K562 (cell line): ENCODE measurements at regions not wholly inside any gene's neighbourhood (a gene's known extent, or its start where the extent isn't known, plus 50 kb on each side); places are given as distances from the start of the nearest gene placed in this dataset.

ENCODE experiments used
- BDP1 ChIP-seq: IDR thresholded peaks from 3 replicates; pipeline ENCODE4 v1.6.1; 2011; ENCODE audit not compliant: insufficient read length, insufficient read depth
- BMI1 ChIP-seq: fragments of 150-350 bp; IDR thresholded peaks from 2 replicates; pipeline ENCODE4 v1.6.1; 2014; ENCODE audit warnings: low read length
- GABPB1 ChIP-seq: sonication (generic); formaldehyde crosslinking; IDR thresholded peaks from 2 replicates; pipeline ENCODE4 v1.8.0; 2022; ENCODE audit warnings: mild to moderate bottlenecking, missing genetic modification reagents
- HDAC6 ChIP-seq: IDR thresholded peaks from 2 replicates; pipeline ENCODE4 v1.6.1; 2012; ENCODE audit warnings: low read depth, mild to moderate bottlenecking, control low read depth, inconsistent platforms, low read length, moderate library complexity
- KAT8 ChIP-seq: fragments of 450-650 bp; IDR thresholded peaks from 2 replicates; pipeline ENCODE4 v1.6.1; 2016; ENCODE audit warnings: low read depth, mild to moderate bottlenecking
- POLR2AphosphoS2 ChIP-seq: IDR thresholded peaks from 2 replicates; pipeline ENCODE4 v1.6.1; 2012; ENCODE audit warnings: low read length, improper control_type of control experiment
- PRMT5 ChIP-seq: sonication (generic); formaldehyde crosslinking; IDR thresholded peaks from 2 replicates; pipeline ENCODE4 v1.5.0; 2020; ENCODE audit warnings: missing genetic modification reagents
- TGIF2 ChIP-seq: sonication (generic); formaldehyde crosslinking; IDR thresholded peaks from 2 replicates; pipeline ENCODE4 v1.8.1; 2022; ENCODE audit warnings: mild to moderate bottlenecking, missing genetic modification reagents, moderate library complexity
- TF ChIP-seq, protein P1 (sequence below): fragments of 450-650 bp; IDR thresholded peaks from 2 replicates; pipeline ENCODE4 v1.6.1; 2017; ENCODE audit warnings: antibody characterized with exemption, mild to moderate bottlenecking
- TF ChIP-seq, protein P2 (sequence below), 3 experiments: fragments of 200-800 bp in 1 of 3; sonication (Bioruptor generic) in 1 of 3; sonication (generic) in 1 of 3; formaldehyde crosslinking in 1 of 3; IDR thresholded peaks; 2 replicates each; pipeline versions ENCODE4 v1.6.1 to v1.8.0; 2016 to 2022; ENCODE audit warnings: mild to moderate bottlenecking in 2 of 3, missing compliant biosample characterization in 2 of 3, missing genetic modification characterization in 2 of 3, missing genetic modification reagents in 1 of 3

DNA sequence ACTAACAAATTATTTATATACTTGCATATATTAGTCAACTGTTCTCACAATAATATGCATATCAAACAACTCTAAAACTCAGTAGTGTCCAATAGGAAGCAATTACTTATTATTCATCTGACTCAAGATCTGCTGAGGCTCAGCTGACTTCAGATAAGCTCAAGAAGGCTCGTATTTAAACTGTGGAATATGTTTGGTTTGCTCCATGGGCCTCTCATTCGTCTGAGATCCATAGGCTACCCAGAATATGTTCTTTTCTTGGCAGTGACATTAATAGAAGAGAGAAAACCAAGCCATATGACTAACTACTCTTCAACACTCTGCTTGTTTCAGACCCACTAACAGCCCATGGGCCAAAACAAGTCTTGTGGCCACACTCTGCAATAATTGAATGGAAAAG lies 107.7 kb upstream of the MAP2 start (continued):
- TF ChIP-seq, protein P1, sequence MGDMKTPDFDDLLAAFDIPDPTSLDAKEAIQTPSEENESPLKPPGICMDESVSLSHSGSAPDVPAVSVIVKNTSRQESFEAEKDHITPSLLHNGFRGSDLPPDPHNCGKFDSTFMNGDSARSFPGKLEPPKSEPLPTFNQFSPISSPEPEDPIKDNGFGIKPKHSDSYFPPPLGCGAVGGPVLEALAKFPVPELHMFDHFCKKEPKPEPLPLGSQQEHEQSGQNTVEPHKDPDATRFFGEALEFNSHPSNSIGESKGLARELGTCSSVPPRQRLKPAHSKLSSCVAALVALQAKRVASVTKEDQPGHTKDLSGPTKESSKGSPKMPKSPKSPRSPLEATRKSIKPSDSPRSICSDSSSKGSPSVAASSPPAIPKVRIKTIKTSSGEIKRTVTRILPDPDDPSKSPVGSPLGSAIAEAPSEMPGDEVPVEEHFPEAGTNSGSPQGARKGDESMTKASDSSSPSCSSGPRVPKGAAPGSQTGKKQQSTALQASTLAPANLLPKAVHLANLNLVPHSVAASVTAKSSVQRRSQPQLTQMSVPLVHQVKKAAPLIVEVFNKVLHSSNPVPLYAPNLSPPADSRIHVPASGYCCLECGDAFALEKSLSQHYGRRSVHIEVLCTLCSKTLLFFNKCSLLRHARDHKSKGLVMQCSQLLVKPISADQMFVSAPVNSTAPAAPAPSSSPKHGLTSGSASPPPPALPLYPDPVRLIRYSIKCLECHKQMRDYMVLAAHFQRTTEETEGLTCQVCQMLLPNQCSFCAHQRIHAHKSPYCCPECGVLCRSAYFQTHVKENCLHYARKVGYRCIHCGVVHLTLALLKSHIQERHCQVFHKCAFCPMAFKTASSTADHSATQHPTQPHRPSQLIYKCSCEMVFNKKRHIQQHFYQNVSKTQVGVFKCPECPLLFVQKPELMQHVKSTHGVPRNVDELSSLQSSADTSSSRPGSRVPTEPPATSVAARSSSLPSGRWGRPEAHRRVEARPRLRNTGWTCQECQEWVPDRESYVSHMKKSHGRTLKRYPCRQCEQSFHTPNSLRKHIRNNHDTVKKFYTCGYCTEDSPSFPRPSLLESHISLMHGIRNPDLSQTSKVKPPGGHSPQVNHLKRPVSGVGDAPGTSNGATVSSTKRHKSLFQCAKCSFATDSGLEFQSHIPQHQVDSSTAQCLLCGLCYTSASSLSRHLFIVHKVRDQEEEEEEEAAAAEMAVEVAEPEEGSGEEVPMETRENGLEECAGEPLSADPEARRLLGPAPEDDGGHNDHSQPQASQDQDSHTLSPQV: no peak
- TF ChIP-seq BDP1 (no peak), KAT8 (no peak), HDAC6 (no peak), POLR2AphosphoS2 (no peak), PRMT5 (CRISPR knock-in tag) (no peak), TGIF2 (CRISPR knock-in tag) (no peak), GABPB1 (no peak), BMI1 (no peak)
- TF ChIP-seq, protein P2, sequence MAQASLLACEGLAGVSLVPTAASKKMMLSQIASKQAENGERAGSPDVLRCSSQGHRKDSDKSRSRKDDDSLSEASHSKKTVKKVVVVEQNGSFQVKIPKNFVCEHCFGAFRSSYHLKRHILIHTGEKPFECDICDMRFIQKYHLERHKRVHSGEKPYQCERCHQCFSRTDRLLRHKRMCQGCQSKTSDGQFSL (CRISPR knock-in tag; IDR thresholded peaks at IDR 0.05): no peak
- TF ChIP-seq, protein P2 (tag; IDR thresholded peaks at IDR 0.05): no peak
